ENCODE measurements at regions not wholly inside any gene's neighbourhood (a gene's known extent, or its start where the extent isn't known, plus 50 kb on each side); places are given as distances from the start of the nearest gene placed in this dataset.

DNA sequence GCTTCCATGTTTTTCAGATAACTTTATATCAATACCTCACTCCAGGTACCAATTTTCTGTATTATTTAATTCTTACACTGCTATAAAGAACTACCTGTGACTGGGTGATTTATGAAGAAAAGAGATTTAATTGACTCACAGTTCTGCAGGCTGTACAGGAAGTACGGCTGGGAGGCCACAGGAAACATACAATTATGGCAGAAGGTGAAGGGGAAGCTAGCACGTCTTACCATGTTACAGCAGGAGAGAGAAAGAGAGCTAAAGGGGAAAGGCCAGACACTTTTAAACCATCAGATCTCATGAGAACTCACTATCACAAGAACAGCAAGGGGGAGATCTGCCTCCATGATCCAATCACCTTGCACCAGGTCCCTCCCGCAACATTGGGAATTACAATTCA is 119.1 kb upstream of the BMP5 start:
- DNase-seq (ENCODE audit: low spot score), result no peak
- in situ Hi-C loops (cut with MboI; ENCODE audit: low pct_unique_long_range_greater_than_20kb, low sequenced_read_pairs, unreplicated experiment), result loop anchor here (25.0 kb wide), 1 partner anchor 293 kb away; no protein-coding TSS in a partner anchor
- TF ChIP-seq, protein P1, sequence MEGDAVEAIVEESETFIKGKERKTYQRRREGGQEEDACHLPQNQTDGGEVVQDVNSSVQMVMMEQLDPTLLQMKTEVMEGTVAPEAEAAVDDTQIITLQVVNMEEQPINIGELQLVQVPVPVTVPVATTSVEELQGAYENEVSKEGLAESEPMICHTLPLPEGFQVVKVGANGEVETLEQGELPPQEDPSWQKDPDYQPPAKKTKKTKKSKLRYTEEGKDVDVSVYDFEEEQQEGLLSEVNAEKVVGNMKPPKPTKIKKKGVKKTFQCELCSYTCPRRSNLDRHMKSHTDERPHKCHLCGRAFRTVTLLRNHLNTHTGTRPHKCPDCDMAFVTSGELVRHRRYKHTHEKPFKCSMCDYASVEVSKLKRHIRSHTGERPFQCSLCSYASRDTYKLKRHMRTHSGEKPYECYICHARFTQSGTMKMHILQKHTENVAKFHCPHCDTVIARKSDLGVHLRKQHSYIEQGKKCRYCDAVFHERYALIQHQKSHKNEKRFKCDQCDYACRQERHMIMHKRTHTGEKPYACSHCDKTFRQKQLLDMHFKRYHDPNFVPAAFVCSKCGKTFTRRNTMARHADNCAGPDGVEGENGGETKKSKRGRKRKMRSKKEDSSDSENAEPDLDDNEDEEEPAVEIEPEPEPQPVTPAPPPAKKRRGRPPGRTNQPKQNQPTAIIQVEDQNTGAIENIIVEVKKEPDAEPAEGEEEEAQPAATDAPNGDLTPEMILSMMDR (IDR thresholded peaks at IDR 0.05; ENCODE audit: extremely low read depth, insufficient read depth, missing control alignments), result no peak

DNA sequence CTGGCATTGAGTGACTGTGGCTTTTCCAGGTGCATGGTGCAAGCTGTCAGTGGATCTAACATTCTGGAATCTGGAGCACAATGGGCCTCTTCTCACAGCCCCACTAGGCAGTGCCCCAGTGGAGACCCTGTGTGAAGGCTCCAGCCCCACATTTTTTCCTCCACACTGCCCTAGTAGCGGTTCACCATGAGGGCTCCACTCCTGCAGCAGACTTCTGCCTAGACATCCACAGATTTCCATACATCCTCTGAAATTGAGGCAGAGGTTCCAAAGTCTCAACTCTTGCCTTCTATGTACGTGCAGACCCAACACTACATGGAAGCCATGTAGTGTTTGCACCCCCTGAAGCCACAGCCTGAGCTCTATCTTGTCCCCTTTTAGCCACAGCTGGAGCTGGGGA is 118.0 kb upstream of the BMP5 start:
- DNase-seq (ENCODE audit: low spot score), result no peak
- TF ChIP-seq, protein P1 (IDR thresholded peaks at IDR 0.05; ENCODE audit: extremely low read depth, insufficient read depth, missing control alignments), result no peak
- in situ Hi-C loops (cut with MboI; ENCODE audit: low pct_unique_long_range_greater_than_20kb, low sequenced_read_pairs, unreplicated experiment), result loop anchor here (25.0 kb wide), 1 partner anchor 294 kb away; no protein-coding TSS in a partner anchor

DNA sequence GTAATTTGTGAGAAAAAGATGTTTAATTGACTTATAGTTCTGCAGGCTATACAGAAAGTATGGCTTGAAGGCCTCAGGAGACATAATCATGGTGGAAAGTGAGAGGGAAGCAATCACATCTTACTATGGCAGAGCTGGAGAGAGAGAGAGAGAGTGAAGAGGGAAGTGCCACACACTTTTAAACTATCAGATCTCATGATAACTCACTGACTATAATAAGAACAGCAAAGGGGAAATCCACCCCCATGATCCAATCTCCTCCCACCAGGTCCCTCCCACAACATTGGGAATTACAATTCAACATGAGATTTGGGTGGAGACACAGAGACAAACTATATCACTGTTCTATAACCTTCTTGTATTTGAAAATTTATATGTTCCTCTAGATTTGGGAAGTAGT is 117.2 kb upstream of the BMP5 start:
- TF ChIP-seq, protein P1 (IDR thresholded peaks at IDR 0.05; ENCODE audit: extremely low read depth, insufficient read depth, missing control alignments), result no peak
- in situ Hi-C loops (cut with MboI; ENCODE audit: low pct_unique_long_range_greater_than_20kb, low sequenced_read_pairs, unreplicated experiment), result loop anchor here (25.0 kb wide), 1 partner anchor 295 kb away; no protein-coding TSS in a partner anchor
- DNase-seq (ENCODE audit: low spot score), result no peak

DNA sequence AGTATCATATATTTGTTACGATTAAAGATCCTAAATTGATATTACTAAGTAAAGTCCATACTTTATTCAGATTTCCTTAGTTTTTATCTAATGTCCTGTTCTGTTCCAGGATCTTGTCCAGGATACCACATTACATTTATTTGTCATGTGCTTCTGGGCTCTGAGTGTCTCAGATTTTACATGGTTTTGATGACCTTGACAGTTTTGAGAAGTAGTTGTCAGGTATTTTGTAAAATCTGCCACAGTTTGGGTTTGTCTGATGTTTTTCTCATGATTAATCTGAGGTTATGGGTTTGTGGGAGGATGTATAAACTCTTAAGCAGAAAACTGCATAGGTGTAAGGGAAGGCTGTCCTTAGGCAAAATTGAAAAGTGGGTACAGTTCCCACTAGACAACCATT is 109.9 kb upstream of the BMP5 start:
- no peak for DNase-seq (ENCODE audit: low spot score)
- in situ Hi-C loops (cut with MboI; ENCODE audit: low pct_unique_long_range_greater_than_20kb, low sequenced_read_pairs, unreplicated experiment), result loop anchor here (25.0 kb wide), 1 partner anchor 302 kb away; no protein-coding TSS in a partner anchor
- TF ChIP-seq, protein P1 (IDR thresholded peaks at IDR 0.05; ENCODE audit: extremely low read depth, insufficient read depth, missing control alignments), result no peak

DNA sequence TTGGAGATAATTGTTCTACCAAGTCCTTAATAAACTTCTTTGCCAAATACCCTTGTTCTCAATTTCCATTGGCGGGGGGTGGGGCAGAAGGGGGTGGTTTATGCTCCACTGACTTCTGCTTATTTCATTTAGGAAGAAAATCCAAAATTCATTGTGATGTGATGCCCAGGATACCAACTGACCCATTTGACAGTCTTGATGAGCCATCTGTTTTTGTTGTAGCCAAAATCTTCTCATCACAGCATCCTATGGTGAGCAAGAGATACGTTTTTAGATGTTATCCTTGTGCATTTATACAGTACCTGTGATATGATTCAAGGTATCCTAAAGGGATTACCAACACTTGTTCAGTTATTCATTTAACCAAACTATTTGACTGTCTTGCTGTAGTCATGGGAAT is 108.5 kb upstream of the BMP5 start:
- DNase-seq (ENCODE audit: low spot score), result no peak
- TF ChIP-seq, protein P1 (IDR thresholded peaks at IDR 0.05; ENCODE audit: extremely low read depth, insufficient read depth, missing control alignments), result no peak
- in situ Hi-C loops (cut with MboI; ENCODE audit: low pct_unique_long_range_greater_than_20kb, low sequenced_read_pairs, unreplicated experiment), result loop anchor here (25.0 kb wide), 1 partner anchor 303 kb away; no protein-coding TSS in a partner anchor

DNA sequence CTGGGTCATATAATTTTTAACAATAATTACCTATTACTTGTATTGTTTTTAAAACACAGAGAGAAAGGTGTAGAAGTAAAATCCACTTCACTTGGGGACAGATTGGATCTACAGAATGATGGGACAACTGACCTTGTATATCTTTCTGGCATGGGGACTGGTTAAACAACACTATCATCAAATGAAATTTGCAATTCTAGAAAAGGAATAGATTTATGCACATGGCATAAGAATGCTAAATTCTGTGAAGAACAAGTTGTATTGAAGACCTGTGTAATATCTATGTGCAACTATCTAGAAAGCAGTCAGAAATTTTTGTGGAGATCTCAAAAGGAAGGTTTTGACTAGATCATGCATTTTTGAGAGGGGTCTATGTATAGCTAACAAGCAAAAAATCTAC is 106.3 kb upstream of the BMP5 start:
- DNase-seq (ENCODE audit: low spot score), result no peak
- TF ChIP-seq, protein P1 (IDR thresholded peaks at IDR 0.05; ENCODE audit: extremely low read depth, insufficient read depth, missing control alignments), result no peak
- in situ Hi-C loops (cut with MboI; ENCODE audit: low pct_unique_long_range_greater_than_20kb, low sequenced_read_pairs, unreplicated experiment), result loop anchor here (25.0 kb wide), 1 partner anchor 306 kb away; no protein-coding TSS in a partner anchor

Measured in GM13977 (cell line).